Femur (tissue), 1 donor: ENCODE measurements at regions not wholly inside any gene's neighbourhood (a gene's known extent, or its start where the extent isn't known, plus 50 kb on each side); places are given as distances from the start of the nearest gene placed in this dataset.
A peak's percentile ranks its signal among the peaks of the same experiment; 100 is the strongest.
"Not testable (repeated sequence)": the region's sequence is repeated elsewhere in the genome, so short reads cannot be mapped to it uniquely, and the experiment has no call there.

Experiments used
- DNase-seq: peaks from one replicate; pipeline ENCODE4 v3.0.0-alpha.2; 2017

GRCh38 chr17:64784353-64785010, 122.4 kb upstream of the SMURF2 start:
- no peak for DNase-seq

GRCh38 chr17:64783556-64784352, 121.6 kb upstream of the SMURF2 start:
- no peak for DNase-seq

- DNase-seq, result no peak
Observed at GRCh38 chr17:64783031-64783461, 120.9 kb upstream of the SMURF2 start.

GRCh38 chr17:64781810-64782555, 119.9 kb upstream of the SMURF2 start:
- DNase-seq, result no peak

- peak; percentile 70 for DNase-seq
Observed at GRCh38 chr17:64781014-64781756, 119.1 kb upstream of the SMURF2 start.

- DNase-seq, result peak; percentile 56
Observed at GRCh38 chr17:64780096-64781013, 118.2 kb upstream of the SMURF2 start.

GRCh38 chr17:64779376-64780095, 117.4 kb upstream of the SMURF2 start:
- no peak for DNase-seq

GRCh38 chr17:64779098-64779375, 116.9 kb upstream of the SMURF2 start:
- DNase-seq, result not testable (repeated sequence)

- DNase-seq, result no peak
Observed at GRCh38 chr17:64778240-64779097, 116.4 kb upstream of the SMURF2 start.

- no peak for DNase-seq
Observed at GRCh38 chr17:64777415-64778239, 115.5 kb upstream of the SMURF2 start.

GRCh38 chr17:64776720-64777414, 114.8 kb upstream of the SMURF2 start:
- DNase-seq, result peak; percentile 93

GRCh38 chr17:64775701-64776570, 113.8 kb upstream of the SMURF2 start:
- no peak for DNase-seq

GRCh38 chr17:64774888-64775540, 112.9 kb upstream of the SMURF2 start:
- DNase-seq, result no peak

GRCh38 chr17:64773836-64774761, 112.0 kb upstream of the SMURF2 start:
- DNase-seq, result no peak

- DNase-seq, result no peak
Observed at GRCh38 chr17:64773386-64773835, 111.3 kb upstream of the SMURF2 start.

GRCh38 chr17:64772845-64773299, 110.8 kb upstream of the SMURF2 start:
- no peak for DNase-seq
